WERI-Rb-1 (cell line): ENCODE measurements at regions not wholly inside any gene's neighbourhood (a gene's known extent, or its start where the extent isn't known, plus 50 kb on each side); places are given as distances from the start of the nearest gene placed in this dataset.

Experiments used
- DNase-seq: peaks from one replicate; pipeline ENCODE4 v3.0.0-alpha.2; 2020
- H3K27ac ChIP-seq: fragments of 250-450 bp; sonication (Bioruptor Pico); 2 replicates; pipeline ENCODE4 v1.5.1; 2020; ENCODE audit warnings: mild to moderate bottlenecking, moderate library complexity
- H3K27me3 ChIP-seq: fragments of 250-450 bp; sonication (Bioruptor Pico); 2 replicates; pipeline ENCODE4 v1.5.1; 2021; ENCODE audit warnings: mild to moderate bottlenecking, low read depth, moderate library complexity; ENCODE audit not compliant: insufficient read depth, severe bottlenecking
- H3K36me3 ChIP-seq: fragments of 250-450 bp; sonication (Bioruptor Pico); 2 replicates; pipeline ENCODE4 v1.5.1; 2020; ENCODE audit warnings: mild to moderate bottlenecking, moderate library complexity
- H3K4me3 ChIP-seq: 2 replicates; pipeline ENCODE4 v1.5.1; 2011; ENCODE audit warnings: low read depth, mild to moderate bottlenecking, control low read depth, low read length
- H3K9me3 ChIP-seq: fragments of 250-450 bp; sonication (Bioruptor Pico); 2 replicates; pipeline ENCODE4 v1.5.1; 2021; ENCODE audit warnings: mild to moderate bottlenecking, moderate library complexity; ENCODE audit not compliant: severe bottlenecking
- CTCF ChIP-seq: IDR thresholded peaks from 2 replicates; pipeline ENCODE4 v1.5.1; 2011; ENCODE audit warnings: low read depth, mild to moderate bottlenecking, control low read depth, inconsistent platforms, low read length

- Histone ChIP-seq H3K9me3 (peaks cover 4% of the 10 kb centered on the region), H3K36me3 (no peaks in the 10 kb centered on the region), H3K4me3 (no peak overlapping the region), H3K27me3 (no peaks in the 10 kb centered on the region), H3K27ac (no peak overlapping the region)
- no peak for TF ChIP-seq CTCF
- DNase-seq = no peak
Measured at GRCh38 chr14:55846826-55847446, 266.9 kb downstream of the KTN1 start.

- Histone ChIP-seq H3K9me3 (peaks cover 4% of the 10 kb centered on the region), H3K27me3 (no peaks in the 10 kb centered on the region), H3K27ac (no peak overlapping the region), H3K36me3 (no peaks in the 10 kb centered on the region), H3K4me3 (no peak overlapping the region)
- TF ChIP-seq CTCF = no peak
- DNase-seq = no peak
Measured at GRCh38 chr14:55847766-55848165, 267.8 kb downstream of the KTN1 start.

- no peaks in the 10 kb centered on the region for H3K36me3 ChIP-seq
- no peak overlapping the region for H3K27ac ChIP-seq
- H3K27me3 ChIP-seq = no peaks in the 10 kb centered on the region
- no peak overlapping the region for H3K4me3 ChIP-seq
- DNase-seq = no peak
- peaks cover 4% of the 10 kb centered on the region for H3K9me3 ChIP-seq
- no peak for TF ChIP-seq CTCF
Measured at GRCh38 chr14:55848964-55849363, 269.0 kb downstream of the KTN1 start.

- Histone ChIP-seq H3K36me3 (no peaks in the 10 kb centered on the region), H3K4me3 (no peak overlapping the region), H3K9me3 (peaks cover 4% of the 10 kb centered on the region), H3K27me3 (no peaks in the 10 kb centered on the region), H3K27ac (no peak overlapping the region)
- no peak for TF ChIP-seq CTCF
- no peak for DNase-seq
Measured at GRCh38 chr14:55849833-55850232, 268.4 kb upstream of the PELI2 start.

- H3K9me3 ChIP-seq = no peaks in the 10 kb centered on the region
- no peak for TF ChIP-seq CTCF
- H3K4me3 ChIP-seq = no peak overlapping the region
- no peak overlapping the region for H3K27ac ChIP-seq
- H3K36me3 ChIP-seq = no peaks in the 10 kb centered on the region
- no peak for DNase-seq
- no peaks in the 10 kb centered on the region for H3K27me3 ChIP-seq
Measured at GRCh38 chr14:55850825-55851241, 267.4 kb upstream of the PELI2 start.

GRCh38 chr14:55851301-55851700 is 266.9 kb upstream of the PELI2 start:
- no peak for DNase-seq
- no peak overlapping the region for H3K27ac ChIP-seq

More at GRCh38 chr14:55851301-55851700, 266.9 kb upstream of the PELI2 start:
- no peaks in the 10 kb centered on the region for H3K36me3 ChIP-seq
- no peak for TF ChIP-seq CTCF
- H3K9me3 ChIP-seq = no peaks in the 10 kb centered on the region
- H3K27me3 ChIP-seq = no peaks in the 10 kb centered on the region
- no peak overlapping the region for H3K4me3 ChIP-seq
